ENCODE measurements at regions not wholly inside any gene's neighbourhood (a gene's known extent, or its start where the extent isn't known, plus 50 kb on each side); places are given as distances from the start of the nearest gene placed in this dataset.
"Not testable (repeated sequence)": the region's sequence is repeated elsewhere in the genome, so short reads cannot be mapped to it uniquely, and the experiment has no call there.

DNA sequence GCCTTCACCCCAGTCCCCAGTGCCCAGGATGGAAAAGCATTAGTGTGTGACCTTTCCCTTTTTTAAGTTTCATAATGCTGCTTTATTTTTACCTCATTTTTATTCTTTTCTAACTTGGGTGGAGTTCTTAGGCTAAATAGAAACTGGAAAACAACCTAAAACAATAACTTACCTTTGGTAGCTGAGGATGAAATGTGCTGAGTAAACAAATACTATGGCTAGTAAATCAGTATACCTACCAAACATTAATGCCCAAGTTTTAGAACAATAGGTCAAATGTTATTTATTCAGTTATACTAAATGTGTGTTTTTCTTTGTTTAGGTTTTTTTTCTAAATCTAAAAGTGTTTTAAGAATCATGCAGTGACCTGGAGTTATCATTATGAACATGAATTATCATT, 226.6 kb upstream of the G2E3 start:
- Mint-ChIP-seq H3K4me3 (no peak overlapping the region), H3K9me3 (no peaks in the 10 kb centered on the region), H3K36me3 (ENCODE audit: insufficient read depth) (no peaks in the 10 kb centered on the region), H3K27me3 (ENCODE audit: low read depth) (peaks cover 2% of the 10 kb centered on the region), H3K4me1 (ENCODE audit: low read depth) (peaks cover 1% of the 10 kb centered on the region)
- ATAC-seq (no peak), DNase-seq (no peak)

DNA sequence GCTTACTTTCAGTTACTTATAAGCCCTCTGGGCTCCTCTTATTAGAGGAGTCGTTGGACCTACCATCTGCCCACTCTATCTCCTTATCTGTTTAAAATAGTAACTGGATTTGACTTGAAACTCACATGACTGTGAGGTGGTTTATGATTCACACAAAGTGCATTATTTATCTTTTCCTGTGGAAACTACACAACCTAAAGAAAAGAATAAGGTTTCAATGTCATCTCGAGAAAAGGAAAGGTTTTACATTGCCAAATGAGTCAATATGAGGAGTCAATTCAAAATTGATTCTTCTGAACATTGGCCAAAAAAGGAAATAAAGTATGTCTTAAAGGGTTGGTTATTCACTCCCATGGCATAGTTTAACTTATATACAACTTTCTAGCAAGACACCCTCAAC, 225.0 kb upstream of the G2E3 start:
- Mint-ChIP-seq H3K4me1 (ENCODE audit: low read depth) (peaks cover 1% of the 10 kb centered on the region), H3K4me3 (no peak overlapping the region), H3K9me3 (no peaks in the 10 kb centered on the region), H3K36me3 (ENCODE audit: insufficient read depth) (no peaks in the 10 kb centered on the region), H3K27me3 (ENCODE audit: low read depth) (peaks cover 2% of the 10 kb centered on the region)
- no peak for DNase-seq
- peak; percentile 61 to 65 for ATAC-seq

DNA sequence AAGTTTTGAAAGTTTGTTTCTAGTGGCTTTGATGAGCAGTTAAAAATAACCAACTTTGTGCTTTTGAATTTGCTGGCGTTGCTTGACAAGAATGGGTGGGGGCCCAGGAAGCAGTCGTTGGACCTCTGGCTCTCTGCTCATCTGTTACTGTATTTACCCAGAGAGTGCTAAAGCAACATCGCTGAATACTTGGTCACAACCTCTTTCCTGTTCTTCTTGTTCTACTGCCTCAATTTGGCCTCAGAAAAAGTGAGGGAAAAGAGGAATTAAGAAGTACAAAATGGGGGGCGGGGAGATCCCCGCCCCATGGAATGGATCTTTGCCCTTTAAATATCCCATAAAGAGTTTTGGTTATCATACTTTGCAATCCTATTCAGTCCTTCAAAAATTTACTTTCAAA, 221.5 kb upstream of the G2E3 start:
- no peaks in the 10 kb centered on the region for H3K36me3 Mint-ChIP-seq (ENCODE audit: insufficient read depth)
- no peaks in the 10 kb centered on the region for H3K9me3 Mint-ChIP-seq
- ATAC-seq (no peak), DNase-seq (no peak)
- H3K27me3 Mint-ChIP-seq (ENCODE audit: low read depth): peaks cover 2% of the 10 kb centered on the region
- peaks cover 1% of the 10 kb centered on the region for H3K4me1 Mint-ChIP-seq (ENCODE audit: low read depth)
- no peak overlapping the region for H3K4me3 Mint-ChIP-seq

DNA sequence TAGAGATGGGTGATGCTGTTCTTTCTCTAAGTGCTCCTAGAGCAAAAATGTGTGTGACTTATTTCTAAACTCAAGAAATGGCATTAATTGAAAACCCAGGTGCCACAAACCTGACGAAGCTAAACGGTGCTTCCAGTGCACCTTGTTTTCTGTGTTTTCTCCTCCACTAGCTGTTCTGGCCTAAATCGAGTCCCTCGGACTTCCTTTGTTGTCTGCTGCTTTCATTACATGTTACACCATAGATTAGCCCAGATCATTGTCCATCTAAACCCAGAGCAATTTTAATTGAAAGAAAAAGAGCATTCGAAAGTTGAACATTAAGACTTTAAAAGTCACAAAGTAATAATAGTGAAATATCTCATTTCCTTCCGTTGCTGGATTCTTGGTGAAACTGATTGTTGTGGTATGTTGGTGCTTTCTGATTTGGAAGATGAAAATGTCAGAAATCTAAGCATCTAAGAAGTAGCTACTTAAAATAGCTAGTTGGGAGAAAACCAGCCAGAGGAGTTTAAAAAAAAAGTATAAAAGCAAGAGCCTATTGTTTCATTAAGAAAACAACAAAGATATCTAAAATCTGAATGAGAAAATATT, 219.6 kb upstream of the G2E3 start:
- no peaks in the 10 kb centered on the region for H3K9me3 Mint-ChIP-seq
- no peaks in the 10 kb centered on the region for H3K36me3 Mint-ChIP-seq (ENCODE audit: insufficient read depth)
- peaks cover 2% of the 10 kb centered on the region for H3K27me3 Mint-ChIP-seq (ENCODE audit: low read depth)
- DNase-seq (no peak), ATAC-seq (no peak)
- H3K4me3 Mint-ChIP-seq: no peak overlapping the region
- no peaks in the 10 kb centered on the region for H3K4me1 Mint-ChIP-seq (ENCODE audit: low read depth)

DNA sequence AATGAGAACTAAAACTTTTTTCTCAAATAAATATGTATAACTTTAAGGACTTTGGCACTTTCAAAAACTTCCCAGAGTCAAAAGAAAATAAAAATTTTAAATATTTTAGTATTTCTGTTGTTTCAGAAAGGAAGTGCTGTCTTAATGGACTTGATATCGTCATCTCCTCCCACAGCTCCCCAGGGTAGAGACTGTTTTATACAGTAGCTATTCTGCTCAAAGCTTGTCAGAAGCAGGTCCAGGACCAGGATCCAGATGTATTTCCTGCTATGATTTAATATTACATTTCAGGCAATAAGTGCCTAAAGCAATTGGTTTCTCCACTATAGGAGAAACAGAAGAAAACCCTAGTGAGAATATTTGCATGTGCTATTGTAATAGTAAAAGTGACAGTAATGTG, 218.5 kb upstream of the G2E3 start:
- DNase-seq (no peak), ATAC-seq (no peak)
- no peak overlapping the region for H3K4me3 Mint-ChIP-seq
- H3K36me3 Mint-ChIP-seq (ENCODE audit: insufficient read depth): no peaks in the 10 kb centered on the region
- H3K27me3 Mint-ChIP-seq (ENCODE audit: low read depth): peaks cover 2% of the 10 kb centered on the region
- H3K4me1 Mint-ChIP-seq (ENCODE audit: low read depth): no peaks in the 10 kb centered on the region
- peaks cover 10% of the 10 kb centered on the region for H3K9me3 Mint-ChIP-seq

DNA sequence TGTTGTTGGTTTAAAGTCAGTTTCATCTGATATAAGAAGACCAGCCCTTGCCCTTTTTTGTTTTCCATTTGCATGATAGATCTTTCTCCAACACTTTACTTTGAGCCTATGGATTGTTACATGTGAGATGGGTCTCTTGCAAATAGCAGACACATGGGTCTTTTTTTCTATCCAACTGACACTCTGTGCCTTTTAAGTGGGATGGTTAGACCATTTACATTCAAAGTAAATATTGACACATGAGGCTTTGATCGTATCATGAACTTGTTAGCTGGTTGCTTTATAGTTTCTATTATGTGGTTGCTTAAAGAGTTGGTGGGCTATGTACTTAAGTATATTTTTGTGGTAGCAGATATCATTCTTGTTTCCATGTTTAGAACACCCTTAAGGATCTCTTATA, 213.4 kb upstream of the G2E3 start:
- no peaks in the 10 kb centered on the region for H3K27me3 Mint-ChIP-seq (ENCODE audit: low read depth)
- H3K4me1 Mint-ChIP-seq (ENCODE audit: low read depth): no peaks in the 10 kb centered on the region
- H3K4me3 Mint-ChIP-seq: no peak overlapping the region
- no peaks in the 10 kb centered on the region for H3K36me3 Mint-ChIP-seq (ENCODE audit: insufficient read depth)
- ATAC-seq (no peak), DNase-seq (no peak)
- H3K9me3 Mint-ChIP-seq: peaks cover 11% of the 10 kb centered on the region

DNA sequence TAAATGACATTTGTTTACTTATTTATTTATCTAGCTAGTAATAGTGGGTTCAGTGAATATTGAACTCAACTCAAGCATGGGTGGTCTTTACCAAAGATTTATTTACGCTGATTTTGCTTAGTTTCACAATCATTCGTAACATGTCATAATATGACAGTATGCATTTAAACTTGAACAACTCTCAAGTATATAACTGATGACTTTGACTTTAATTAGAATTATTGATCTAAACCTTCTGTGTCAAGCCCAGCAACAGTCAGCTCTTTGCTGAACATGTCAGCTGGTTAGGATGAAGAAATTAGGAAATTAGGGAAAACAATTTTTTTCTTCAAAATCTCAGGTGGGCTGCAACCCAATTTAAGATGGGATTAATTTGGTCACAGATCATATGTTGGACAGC, 210.5 kb upstream of the G2E3 start:
- Mint-ChIP-seq H3K36me3 (ENCODE audit: insufficient read depth) (no peaks in the 10 kb centered on the region), H3K27me3 (ENCODE audit: low read depth) (peaks cover 3% of the 10 kb centered on the region), H3K4me3 (no peak overlapping the region), H3K4me1 (ENCODE audit: low read depth) (no peaks in the 10 kb centered on the region), H3K9me3 (peaks cover 11% of the 10 kb centered on the region)
- no peak for ATAC-seq
- no peak for DNase-seq

DNA sequence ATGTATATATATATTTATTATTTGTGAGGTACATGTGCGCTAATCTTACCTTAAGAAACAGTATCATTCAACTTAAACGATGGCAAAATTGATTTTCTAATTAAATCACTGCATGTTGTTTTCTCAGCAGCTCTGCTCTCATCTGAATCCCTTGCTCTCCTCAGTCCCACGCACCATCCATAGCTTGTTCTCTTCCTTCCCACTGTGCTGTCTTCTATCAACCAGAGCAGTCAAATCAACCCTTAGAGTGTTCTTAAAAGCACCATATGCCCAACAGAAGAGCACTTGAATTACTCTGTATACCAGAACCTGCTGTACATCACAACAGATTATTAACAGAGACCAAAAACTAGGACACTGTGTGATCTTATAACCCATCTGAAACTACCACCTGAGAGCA, 209.4 kb upstream of the G2E3 start:
- no peak for DNase-seq
- no peaks in the 10 kb centered on the region for H3K36me3 Mint-ChIP-seq (ENCODE audit: insufficient read depth)
- no peak overlapping the region for H3K4me3 Mint-ChIP-seq
- ATAC-seq: no peak
- no peaks in the 10 kb centered on the region for H3K4me1 Mint-ChIP-seq (ENCODE audit: low read depth)
- H3K27me3 Mint-ChIP-seq (ENCODE audit: low read depth): peaks cover 3% of the 10 kb centered on the region
- H3K9me3 Mint-ChIP-seq: peaks cover 11% of the 10 kb centered on the region

DNA sequence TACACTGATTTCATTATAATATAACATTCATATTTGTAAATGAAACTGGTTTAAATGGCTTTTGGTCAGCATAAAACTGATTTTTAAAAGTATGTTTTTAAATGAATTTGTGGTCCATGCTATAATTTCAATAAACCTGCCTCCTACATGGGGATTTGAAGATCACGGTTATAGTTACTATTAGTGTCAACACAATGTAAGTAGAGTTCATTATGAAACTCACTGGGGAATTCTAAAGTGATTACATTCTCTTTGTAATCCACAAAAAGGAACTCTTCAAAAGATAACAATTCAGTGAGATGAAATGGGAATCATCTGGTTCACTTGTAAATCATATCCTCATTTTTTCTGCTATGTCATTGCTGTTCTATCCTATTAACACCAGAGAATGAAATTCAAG, 204.5 kb upstream of the G2E3 start:
- Mint-ChIP-seq H3K4me3 (no peak overlapping the region), H3K9me3 (no peaks in the 10 kb centered on the region), H3K27me3 (ENCODE audit: low read depth) (peaks cover 5% of the 10 kb centered on the region), H3K4me1 (ENCODE audit: low read depth) (peaks cover 13% of the 10 kb centered on the region), H3K36me3 (ENCODE audit: insufficient read depth) (no peaks in the 10 kb centered on the region)
- no peak for DNase-seq
- ATAC-seq: peak in 1 of 2 donors; percentile 41

DNA sequence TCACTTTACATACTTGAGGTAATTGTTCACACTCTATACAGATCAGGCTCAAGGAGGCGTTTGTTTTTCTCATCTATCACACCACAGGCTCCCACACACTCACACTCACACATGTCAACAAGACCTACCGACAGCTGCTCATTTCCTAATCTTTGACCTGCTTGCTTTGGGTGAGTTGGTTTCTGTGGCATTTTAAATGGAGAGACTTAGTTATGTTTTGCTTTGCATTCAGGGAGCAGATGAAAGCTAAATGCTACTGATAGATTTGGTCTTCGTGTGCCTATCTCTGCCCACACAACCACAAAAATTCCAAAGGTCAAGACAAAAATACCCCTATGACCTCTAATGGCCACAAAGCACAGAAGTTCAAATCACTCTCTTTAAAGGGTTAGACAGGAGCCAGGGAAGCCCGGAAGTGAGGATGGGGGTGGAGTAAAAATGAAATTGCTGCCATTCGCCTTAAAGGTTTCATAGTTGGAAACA, 203.5 kb upstream of the G2E3 start:
- Mint-ChIP-seq H3K36me3 (ENCODE audit: insufficient read depth) (no peaks in the 10 kb centered on the region), H3K4me1 (ENCODE audit: low read depth) (peaks cover 13% of the 10 kb centered on the region), H3K9me3 (no peaks in the 10 kb centered on the region), H3K27me3 (ENCODE audit: low read depth) (peaks cover 8% of the 10 kb centered on the region), H3K4me3 (no peak overlapping the region)
- ATAC-seq (peak; percentile 71 to 79), DNase-seq (no peak)

DNA sequence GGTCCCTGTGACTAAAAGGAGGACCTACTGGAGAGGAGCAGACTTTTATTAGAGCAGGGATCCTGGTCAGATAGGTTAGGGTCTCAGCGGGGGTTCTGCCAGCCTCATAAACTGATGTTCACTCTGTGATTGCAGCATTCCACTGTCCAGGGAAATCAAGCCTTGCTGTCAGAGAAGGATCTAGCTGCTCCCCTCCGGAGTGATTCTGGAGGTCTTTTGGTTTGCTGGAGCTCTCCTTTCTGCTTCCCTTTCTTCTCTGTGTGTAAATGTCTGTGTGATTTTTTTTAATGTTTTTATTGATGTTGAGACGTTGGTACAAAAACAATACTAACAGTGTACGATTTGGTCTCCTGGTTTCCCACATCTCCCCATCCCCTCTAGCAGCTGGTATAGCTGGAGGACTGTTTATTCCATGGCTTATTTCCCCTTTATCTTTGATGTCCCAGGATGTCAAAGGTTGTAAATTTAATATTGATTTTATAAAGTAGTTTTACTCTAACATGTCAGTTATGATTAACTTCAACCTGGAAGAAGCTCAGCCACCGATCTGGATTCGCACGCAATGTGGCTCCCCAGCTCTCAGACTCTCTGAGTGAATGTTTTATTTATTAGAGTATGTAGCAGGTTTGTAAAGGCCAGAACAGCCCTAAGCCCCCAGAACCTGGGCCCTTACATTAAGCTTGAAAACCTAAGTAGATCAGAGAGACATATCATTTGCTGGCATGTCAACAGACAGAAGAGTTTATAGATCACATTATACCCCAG, 202.3 kb upstream of the G2E3 start:
- no peak overlapping the region for H3K4me3 Mint-ChIP-seq
- peaks cover 13% of the 10 kb centered on the region for H3K4me1 Mint-ChIP-seq (ENCODE audit: low read depth)
- H3K27me3 Mint-ChIP-seq (ENCODE audit: low read depth): peaks cover 5% of the 10 kb centered on the region
- no peaks in the 10 kb centered on the region for H3K36me3 Mint-ChIP-seq (ENCODE audit: insufficient read depth)
- no peaks in the 10 kb centered on the region for H3K9me3 Mint-ChIP-seq
- ATAC-seq (no peak), DNase-seq (no peak)

DNA sequence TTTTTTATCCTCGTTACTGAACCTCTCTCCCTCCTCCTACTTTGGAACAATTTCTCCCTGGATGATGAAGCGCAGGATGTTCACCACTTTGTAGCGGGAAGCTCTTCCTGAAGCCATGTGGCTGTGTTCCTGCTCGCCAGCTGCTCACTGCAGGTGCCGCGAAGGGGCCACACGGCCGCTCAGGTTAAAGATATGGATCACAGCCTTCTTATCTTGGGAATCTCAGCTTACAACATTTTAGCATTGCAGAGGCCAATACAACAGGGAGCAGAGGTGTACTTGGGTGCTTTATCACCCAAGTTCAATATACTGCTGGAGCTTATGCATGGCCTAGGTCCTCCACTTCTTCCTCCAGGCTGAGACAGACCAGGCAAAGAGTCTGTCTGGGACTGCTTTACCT, 201.2 kb upstream of the G2E3 start:
- ATAC-seq: no peak
- Mint-ChIP-seq H3K36me3 (ENCODE audit: insufficient read depth) (no peaks in the 10 kb centered on the region), H3K9me3 (no peaks in the 10 kb centered on the region), H3K4me3 (no peak overlapping the region), H3K27me3 (ENCODE audit: low read depth) (peaks cover 5% of the 10 kb centered on the region), H3K4me1 (ENCODE audit: low read depth) (peaks cover 13% of the 10 kb centered on the region)
- DNase-seq: no peak

DNA sequence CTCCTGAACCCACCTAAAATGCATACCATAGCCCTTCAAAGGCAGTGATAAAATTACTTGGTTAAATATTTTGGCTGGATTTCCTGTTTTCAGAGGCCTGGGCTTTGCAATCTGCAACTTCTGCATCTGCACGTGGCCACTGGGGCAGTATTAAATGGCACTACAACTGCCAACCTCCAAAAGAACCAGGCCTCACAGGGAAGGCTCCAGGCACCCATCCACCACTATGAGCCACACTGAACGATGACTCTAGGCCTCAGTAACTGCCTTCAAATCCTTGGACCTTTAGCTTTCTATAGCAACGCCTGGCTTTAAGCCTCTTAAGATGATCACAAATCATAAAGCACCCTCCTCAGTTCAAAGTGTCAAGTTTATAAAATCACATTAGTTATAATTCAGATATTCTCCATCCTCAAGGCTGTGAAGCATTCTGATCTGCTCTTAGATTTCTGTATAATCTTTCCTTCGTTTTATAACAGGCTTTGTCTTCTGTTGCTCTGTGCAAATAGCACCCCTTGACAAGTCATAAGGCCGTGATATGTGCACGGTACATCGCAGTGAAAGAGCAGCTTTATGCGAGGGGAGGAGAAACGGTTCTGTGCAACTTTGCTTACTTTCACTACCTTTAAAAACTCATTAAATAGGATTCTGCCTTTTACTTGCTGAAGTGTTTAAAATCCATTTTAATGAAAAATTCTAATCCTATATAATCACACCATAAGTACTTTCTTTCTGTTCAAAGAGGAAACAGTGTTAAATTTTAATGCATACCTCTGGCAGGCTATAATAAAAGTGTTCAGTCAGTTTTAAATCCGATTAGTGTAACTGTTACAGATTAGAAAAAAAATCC, 196.4 kb upstream of the G2E3 start:
- ATAC-seq (no peak), DNase-seq (no peak)
- Mint-ChIP-seq H3K4me3 (no peak overlapping the region), H3K4me1 (ENCODE audit: low read depth) (no peaks in the 10 kb centered on the region), H3K27me3 (ENCODE audit: low read depth) (peaks cover 6% of the 10 kb centered on the region), H3K9me3 (peaks cover 4% of the 10 kb centered on the region), H3K36me3 (ENCODE audit: insufficient read depth) (no peaks in the 10 kb centered on the region)

DNA sequence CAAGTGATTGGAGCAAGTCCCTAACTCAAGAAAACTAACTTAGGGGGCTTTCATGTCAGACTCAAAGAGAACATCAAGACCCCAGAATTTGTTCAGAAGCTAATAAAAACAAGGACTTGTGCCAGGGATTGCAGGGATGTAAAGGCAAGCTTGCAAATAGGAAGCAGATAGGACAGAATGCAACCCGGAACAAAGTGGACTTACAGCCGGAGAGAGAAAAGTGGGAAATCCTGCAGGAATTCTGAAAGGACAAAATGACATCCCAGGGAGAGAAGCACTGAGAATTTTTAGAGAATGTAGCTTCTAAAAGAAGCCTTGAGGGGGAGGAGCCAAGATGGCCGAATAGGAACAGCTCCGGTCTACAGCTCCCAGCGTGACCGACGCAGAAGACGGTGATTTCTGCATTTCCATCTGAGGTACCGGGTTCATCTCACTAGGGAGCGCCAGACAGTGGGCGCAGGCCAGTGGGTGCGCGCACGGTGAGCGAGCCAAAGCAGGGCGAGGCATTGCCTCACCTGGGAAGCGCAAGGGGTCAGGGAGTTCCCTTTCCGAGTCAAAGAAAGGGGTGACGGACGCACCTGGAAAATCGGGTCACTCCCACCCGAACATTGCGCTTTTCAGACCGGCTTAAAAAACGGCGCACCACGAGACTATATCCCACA, 195.6 kb upstream of the G2E3 start:
- H3K4me1 Mint-ChIP-seq (ENCODE audit: low read depth); H3K36me3 Mint-ChIP-seq (ENCODE audit: insufficient read depth); ATAC-seq; H3K27me3 Mint-ChIP-seq (ENCODE audit: low read depth); H3K9me3 Mint-ChIP-seq; H3K4me3 Mint-ChIP-seq; DNase-seq: not testable (repeated sequence)

Measured in activated T-cell treated with anti-CD3 and anti-CD28 coated beads, Interleukin-2, amount 50 U/mL, for 4 hours (primary cell).